AML-193 (cell line): ENCODE measurements at regions not wholly inside any gene's neighbourhood (a gene's known extent, or its start where the extent isn't known, plus 50 kb on each side); places are given as distances from the start of the nearest gene placed in this dataset.
"Not testable (repeated sequence)": the region's sequence is repeated elsewhere in the genome, so short reads cannot be mapped to it uniquely, and the experiment has no call there.

Experiments
- DNase-seq, 2 experiments: peaks; one replicate each; lab custom pipeline; 2025; lab: John Stamatoyannopoulos, UW

- no peak for DNase-seq
Observed at GRCh38 chr5:125045646-125046045, 299.2 kb upstream of the ZNF608 start.

- DNase-seq: no peak
Observed at GRCh38 chr5:125046838-125047237, 300.4 kb upstream of the ZNF608 start.

GRCh38 chr5:125047871-125048270, 301.4 kb upstream of the ZNF608 start:
- DNase-seq: no peak

GRCh38 chr5:125049721-125050702, 303.6 kb upstream of the ZNF608 start:
- DNase-seq: no peak

GRCh38 chr5:125050926-125051325, 304.5 kb upstream of the ZNF608 start:
- no peak for DNase-seq

GRCh38 chr5:125052584-125052983, 306.1 kb upstream of the ZNF608 start:
- DNase-seq: no peak

GRCh38 chr5:125053179-125053578, 306.7 kb upstream of the ZNF608 start:
- DNase-seq: no peak

GRCh38 chr5:125054146-125054545, 307.7 kb upstream of the ZNF608 start:
- no peak for DNase-seq

- no peak for DNase-seq
Observed at GRCh38 chr5:125056671-125057485, 310.4 kb upstream of the ZNF608 start.

- no peak for DNase-seq
Observed at GRCh38 chr5:125057912-125058826, 311.7 kb upstream of the ZNF608 start.

- DNase-seq: no peak
Observed at GRCh38 chr5:125059255-125060002, 313.0 kb upstream of the ZNF608 start.

- DNase-seq: no peak
Observed at GRCh38 chr5:125061726-125062125, 315.3 kb upstream of the ZNF608 start.

GRCh38 chr5:125064621-125065438, 318.4 kb upstream of the ZNF608 start:
- DNase-seq: no peak

GRCh38 chr5:125065741-125066140, 319.3 kb upstream of the ZNF608 start:
- no peak for DNase-seq

- DNase-seq: no peak
Observed at GRCh38 chr5:125070961-125071360, 324.5 kb upstream of the ZNF608 start.

GRCh38 chr5:125073090-125073489, 326.7 kb upstream of the ZNF608 start:
- DNase-seq: no peak

- no peak for DNase-seq
Observed at GRCh38 chr5:125075567-125075966, 329.1 kb upstream of the ZNF608 start.

- DNase-seq: not testable (repeated sequence)
Observed at GRCh38 chr5:125079028-125079427, 332.6 kb upstream of the ZNF608 start.

GRCh38 chr5:125081101-125081500, 334.7 kb upstream of the ZNF608 start:
- no peak for DNase-seq

GRCh38 chr5:125083981-125084380, 337.5 kb upstream of the ZNF608 start:
- DNase-seq: no peak
